HG02973 (cell line): ENCODE measurements at regions not wholly inside any gene's neighbourhood (a gene's known extent, or its start where the extent isn't known, plus 50 kb on each side); places are given as distances from the start of the nearest gene placed in this dataset.
A peak's percentile ranks its signal among the peaks of the same experiment; 100 is the strongest.

ENCODE experiments used
- ATAC-seq: cut with Tn5 transposase; IDR thresholded peaks from one replicate; pipeline ENCODE4 v1.9.1; 2021; ENCODE audit warnings: moderate library complexity; ENCODE audit not compliant: unreplicated experiment

- ATAC-seq: peak; percentile 91
These were observed 128.0 kb downstream of the MBL2 start for GRCh38 chr10:52644373-52645186.

- no peak for ATAC-seq
These were observed 127.3 kb downstream of the MBL2 start for GRCh38 chr10:52645187-52645758.

- ATAC-seq: no peak
These were observed 123.1 kb downstream of the MBL2 start for GRCh38 chr10:52649511-52649910.

- no peak for ATAC-seq
These were observed 121.7 kb downstream of the MBL2 start for GRCh38 chr10:52650873-52651272.

GRCh38 chr10:52651293-52651692 is 121.3 kb downstream of the MBL2 start:
- no peak for ATAC-seq

- ATAC-seq: no peak
These were observed 119.9 kb downstream of the MBL2 start for GRCh38 chr10:52652431-52653262.

GRCh38 chr10:52653263-52653909 is 119.2 kb downstream of the MBL2 start:
- ATAC-seq: no peak

- no peak for ATAC-seq
These were observed 118.4 kb downstream of the MBL2 start for GRCh38 chr10:52654201-52654600.

GRCh38 chr10:52658112-52658511 is 114.5 kb downstream of the MBL2 start:
- no peak for ATAC-seq

- ATAC-seq: no peak
These were observed 113.5 kb downstream of the MBL2 start for GRCh38 chr10:52659085-52659484.

- ATAC-seq: no peak
These were observed 110.3 kb downstream of the MBL2 start for GRCh38 chr10:52662256-52662655.

- no peak for ATAC-seq
These were observed 109.4 kb downstream of the MBL2 start for GRCh38 chr10:52663161-52663560.

GRCh38 chr10:52664629-52665028 is 108.0 kb downstream of the MBL2 start:
- ATAC-seq: no peak

GRCh38 chr10:52665821-52666220 is 106.8 kb downstream of the MBL2 start:
- no peak for ATAC-seq

GRCh38 chr10:52666931-52667330 is 105.7 kb downstream of the MBL2 start:
- ATAC-seq: no peak

GRCh38 chr10:52668024-52668423 is 104.6 kb downstream of the MBL2 start:
- no peak for ATAC-seq

GRCh38 chr10:52672880-52673279 is 99.7 kb downstream of the MBL2 start:
- no peak for ATAC-seq

- no peak for ATAC-seq
These were observed 99.1 kb downstream of the MBL2 start for GRCh38 chr10:52673468-52673867.

- ATAC-seq: no peak
These were observed 98.1 kb downstream of the MBL2 start for GRCh38 chr10:52674474-52674873.

- ATAC-seq: no peak
These were observed 95.5 kb downstream of the MBL2 start for GRCh38 chr10:52677086-52677485.

GRCh38 chr10:52678611-52679010 is 94.0 kb downstream of the MBL2 start:
- no peak for ATAC-seq
